ENCODE measurements at regions not wholly inside any gene's neighbourhood (a gene's known extent, or its start where the extent isn't known, plus 50 kb on each side); places are given as distances from the start of the nearest gene placed in this dataset.

DNA sequence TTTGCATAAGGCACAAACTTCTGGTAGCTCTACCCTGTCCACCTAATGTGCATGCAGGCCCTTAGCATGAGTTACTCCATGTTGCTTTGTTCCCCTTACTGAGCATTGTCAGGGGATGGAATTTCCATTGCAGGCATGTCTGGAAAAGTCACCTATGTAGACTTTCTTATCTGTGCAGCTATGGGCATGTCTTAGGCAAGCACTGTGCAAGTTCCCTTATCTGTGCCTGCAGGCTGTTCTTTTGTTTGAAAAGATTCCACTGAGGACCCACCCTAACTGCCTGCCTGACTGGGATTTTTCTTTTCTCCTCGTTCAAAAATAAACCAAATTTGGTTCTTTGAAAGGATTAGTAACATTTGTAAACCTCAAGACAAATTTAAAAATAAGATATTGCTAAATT is 587.0 kb downstream of the CDH18 start:
- no peak overlapping the region for H3K4ac ChIP-seq (replicated peaks; ENCODE audit: insufficient read length, low read depth, low read length)
- no peak overlapping the region for H2BK120ac ChIP-seq (replicated peaks; ENCODE audit: low read depth, low read length)
- H3K79me2 ChIP-seq (ENCODE audit: control insufficient read depth in 1 of 2, insufficient read depth in 2 of 2, low read length in 2 of 2) = no peaks in the 10 kb centered on the region
- no peak overlapping the region for H3K23ac ChIP-seq (ENCODE audit: insufficient read length)
- H2AK5ac ChIP-seq (ENCODE audit: low read depth, low read length) = no peak overlapping the region
- no peak overlapping the region for H3K27ac ChIP-seq (ENCODE audit: low read depth, low read length)
- no peak overlapping the region for H3K4me2 ChIP-seq (ENCODE audit: insufficient read depth in 1 of 2, low read depth in 2 of 2, low read length in 2 of 2)
- 0 out of 7 replicates have a peak, but pooled peaks cover 0 to 2% (median 0%) of the 10 kb centered on the region in 4 experiments for H3K4me1 ChIP-seq (replicated peaks in 1 of 4; ENCODE audit: control insufficient read depth in 3 of 4, insufficient read depth in 4 of 4, low read length in 3 of 4)
- H2AFZ ChIP-seq (ENCODE audit: low read length) = no peak overlapping the region
- H4K8ac ChIP-seq (ENCODE audit: extremely low read depth, insufficient read depth, low read length) = no peak overlapping the region
- H3K79me1 ChIP-seq (ENCODE audit: low read depth, low read length) = no peaks in the 10 kb centered on the region
- WGBS, 2 experiments (ENCODE audit: extremely low coverage in 1 of 2, insufficient coverage in 1 of 2, insufficient read length in 1 of 2, insufficient replicate concordance in 2 of 2, low coverage in 1 of 2, low lambda C conversion rate in 2 of 2, missing lambda C conversion rate in 1 of 2) = 88% methylated on average over 1 of the region's 1 CpG; no CpG with 5 or more reads in 1 of the 2 experiments
- H2BK20ac ChIP-seq (ENCODE audit: low read length) = no peak overlapping the region
- no peaks in the 10 kb centered on the region for H3K27me3 ChIP-seq (replicated peaks in 1 of 4; ENCODE audit: control insufficient read depth in 3 of 4, extremely low read depth in 1 of 4, insufficient read depth in 3 of 4, low read length in 3 of 4)
- H3K9me3 ChIP-seq (ENCODE audit: insufficient read depth in 2 of 2, low read depth in 1 of 2, low read length in 1 of 2) = peaks cover 2 to 5% of the 10 kb centered on the region in 2 experiments; a peak in 2 of 4 replicates
- CTCF ChIA-PET (ENCODE audit: partially characterized antibody) = no interaction called here
- peaks cover 0 to 5% (median 0%) of the 10 kb centered on the region in 4 experiments; a peak in 1 of 8 replicates for H3K36me3 ChIP-seq (ENCODE audit: control insufficient read depth in 2 of 4, insufficient read depth in 4 of 4, low read length in 3 of 4)
- H3K23me2 ChIP-seq (ENCODE audit: low read depth, low read length) = no peaks in the 10 kb centered on the region
- no peak overlapping the region for H3K56ac ChIP-seq (replicated peaks; ENCODE audit: insufficient read length, low read depth, low read length)
- TF ChIP-seq E2F6 (IDR thresholded peaks at IDR 0.05) (no peak), NRF1 (IDR thresholded peaks at IDR 0.05; ENCODE audit: low read depth, low read length) (no peak), SP2 (IDR thresholded peaks at IDR 0.05; ENCODE audit: low read length) (no peak), GABPA (IDR thresholded peaks at IDR 0.05; ENCODE audit: borderline replicate concordance, insufficient read depth, low read length) (no peak), ZNF274 (IDR thresholded peaks at IDR 0.05; ENCODE audit: borderline replicate concordance, extremely low read depth, low read length) (no peak), HDAC2 (IDR thresholded peaks at IDR 0.05; ENCODE audit: borderline replicate concordance in 1 of 2, low read depth in 2 of 2, low read length in 2 of 2) (no peak), ASH2L (IDR thresholded peaks at IDR 0.05; ENCODE audit: low read length) (no peak), YY1 (IDR thresholded peaks at IDR 0.05; ENCODE audit: low read depth, low read length) (no peak), GTF2F1 (IDR thresholded peaks at IDR 0.05; ENCODE audit: borderline replicate concordance, low read depth, low read length) (no peak)
- TF ChIP-seq, protein P1, sequence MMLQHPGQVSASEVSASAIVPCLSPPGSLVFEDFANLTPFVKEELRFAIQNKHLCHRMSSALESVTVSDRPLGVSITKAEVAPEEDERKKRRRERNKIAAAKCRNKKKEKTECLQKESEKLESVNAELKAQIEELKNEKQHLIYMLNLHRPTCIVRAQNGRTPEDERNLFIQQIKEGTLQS (IDR thresholded peaks at IDR 0.05; ENCODE audit: insufficient read depth, low read depth, low read length) = no peak
- TF ChIP-seq, protein P2, sequence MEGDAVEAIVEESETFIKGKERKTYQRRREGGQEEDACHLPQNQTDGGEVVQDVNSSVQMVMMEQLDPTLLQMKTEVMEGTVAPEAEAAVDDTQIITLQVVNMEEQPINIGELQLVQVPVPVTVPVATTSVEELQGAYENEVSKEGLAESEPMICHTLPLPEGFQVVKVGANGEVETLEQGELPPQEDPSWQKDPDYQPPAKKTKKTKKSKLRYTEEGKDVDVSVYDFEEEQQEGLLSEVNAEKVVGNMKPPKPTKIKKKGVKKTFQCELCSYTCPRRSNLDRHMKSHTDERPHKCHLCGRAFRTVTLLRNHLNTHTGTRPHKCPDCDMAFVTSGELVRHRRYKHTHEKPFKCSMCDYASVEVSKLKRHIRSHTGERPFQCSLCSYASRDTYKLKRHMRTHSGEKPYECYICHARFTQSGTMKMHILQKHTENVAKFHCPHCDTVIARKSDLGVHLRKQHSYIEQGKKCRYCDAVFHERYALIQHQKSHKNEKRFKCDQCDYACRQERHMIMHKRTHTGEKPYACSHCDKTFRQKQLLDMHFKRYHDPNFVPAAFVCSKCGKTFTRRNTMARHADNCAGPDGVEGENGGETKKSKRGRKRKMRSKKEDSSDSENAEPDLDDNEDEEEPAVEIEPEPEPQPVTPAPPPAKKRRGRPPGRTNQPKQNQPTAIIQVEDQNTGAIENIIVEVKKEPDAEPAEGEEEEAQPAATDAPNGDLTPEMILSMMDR (IDR thresholded peaks at IDR 0.05; ENCODE audit: control extremely low read depth in 1 of 3, insufficient read depth in 1 of 3, low read depth in 1 of 3, low read length in 3 of 3) = no peak
- H4K20me1 ChIP-seq (replicated peaks in 1 of 2; ENCODE audit: control insufficient read depth in 1 of 2, insufficient read depth in 2 of 2, low read length in 2 of 2) = no peaks in the 10 kb centered on the region
- FAIRE-seq (no peak), DNase-seq (ENCODE audit: low read depth in 1 of 2, low spot score in 2 of 2) (no peak)
- no peak overlapping the region for H3K14ac ChIP-seq (ENCODE audit: insufficient read length)
- POLR2A ChIA-PET (ENCODE audit: partially characterized antibody) = no interaction called here
- H4K5ac ChIP-seq (ENCODE audit: insufficient read length, low read depth, low read length) = no peak overlapping the region
- H2BK5ac ChIP-seq (ENCODE audit: low read depth, low read length) = no peak overlapping the region
- no peak overlapping the region for H2BK12ac ChIP-seq (ENCODE audit: low read depth, low read length)
- no peak overlapping the region for H3K18ac ChIP-seq (ENCODE audit: extremely low read depth, low read length)
- H3K9ac ChIP-seq (replicated peaks in 1 of 4; ENCODE audit: extremely low read depth in 1 of 4, low read depth in 3 of 4, low read length in 3 of 4) = no peak overlapping the region
- no peak overlapping the region for H4K91ac ChIP-seq (replicated peaks; ENCODE audit: insufficient read length, low read length)
- no peak overlapping the region for H3K4me3 ChIP-seq (ENCODE audit: extremely low read depth in 1 of 4, insufficient read depth in 2 of 4, low read depth in 3 of 4, low read length in 4 of 4)
- H2BK15ac ChIP-seq (ENCODE audit: low read length) = no peak overlapping the region

Data from H1 (cell line).